ENCODE measurements at regions not wholly inside any gene's neighbourhood (a gene's known extent, or its start where the extent isn't known, plus 50 kb on each side); places are given as distances from the start of the nearest gene placed in this dataset.

- Mint-ChIP-seq H3K36me3 (ENCODE audit: low read depth) (no peaks in the 10 kb centered on the region), H3K27me3 (ENCODE audit: low read depth) (no peaks in the 10 kb centered on the region), H3K27ac (ENCODE audit: unreplicated experiment) (no peak overlapping the region), H3K4me1 (peaks cover 41% of the 10 kb centered on the region), H3K4me3 (no peak overlapping the region), H3K9me3 (no peaks in the 10 kb centered on the region)
- no peak for DNase-seq (ENCODE audit: low read depth, low spot score)
- TF ChIP-seq, protein P1, sequence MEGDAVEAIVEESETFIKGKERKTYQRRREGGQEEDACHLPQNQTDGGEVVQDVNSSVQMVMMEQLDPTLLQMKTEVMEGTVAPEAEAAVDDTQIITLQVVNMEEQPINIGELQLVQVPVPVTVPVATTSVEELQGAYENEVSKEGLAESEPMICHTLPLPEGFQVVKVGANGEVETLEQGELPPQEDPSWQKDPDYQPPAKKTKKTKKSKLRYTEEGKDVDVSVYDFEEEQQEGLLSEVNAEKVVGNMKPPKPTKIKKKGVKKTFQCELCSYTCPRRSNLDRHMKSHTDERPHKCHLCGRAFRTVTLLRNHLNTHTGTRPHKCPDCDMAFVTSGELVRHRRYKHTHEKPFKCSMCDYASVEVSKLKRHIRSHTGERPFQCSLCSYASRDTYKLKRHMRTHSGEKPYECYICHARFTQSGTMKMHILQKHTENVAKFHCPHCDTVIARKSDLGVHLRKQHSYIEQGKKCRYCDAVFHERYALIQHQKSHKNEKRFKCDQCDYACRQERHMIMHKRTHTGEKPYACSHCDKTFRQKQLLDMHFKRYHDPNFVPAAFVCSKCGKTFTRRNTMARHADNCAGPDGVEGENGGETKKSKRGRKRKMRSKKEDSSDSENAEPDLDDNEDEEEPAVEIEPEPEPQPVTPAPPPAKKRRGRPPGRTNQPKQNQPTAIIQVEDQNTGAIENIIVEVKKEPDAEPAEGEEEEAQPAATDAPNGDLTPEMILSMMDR (conservative IDR thresholded peaks at IDR 0.05), result no peak
These were observed 460.1 kb upstream of the RUNX1 start for GRCh38 chr21:35509001-35509704.

DNA sequence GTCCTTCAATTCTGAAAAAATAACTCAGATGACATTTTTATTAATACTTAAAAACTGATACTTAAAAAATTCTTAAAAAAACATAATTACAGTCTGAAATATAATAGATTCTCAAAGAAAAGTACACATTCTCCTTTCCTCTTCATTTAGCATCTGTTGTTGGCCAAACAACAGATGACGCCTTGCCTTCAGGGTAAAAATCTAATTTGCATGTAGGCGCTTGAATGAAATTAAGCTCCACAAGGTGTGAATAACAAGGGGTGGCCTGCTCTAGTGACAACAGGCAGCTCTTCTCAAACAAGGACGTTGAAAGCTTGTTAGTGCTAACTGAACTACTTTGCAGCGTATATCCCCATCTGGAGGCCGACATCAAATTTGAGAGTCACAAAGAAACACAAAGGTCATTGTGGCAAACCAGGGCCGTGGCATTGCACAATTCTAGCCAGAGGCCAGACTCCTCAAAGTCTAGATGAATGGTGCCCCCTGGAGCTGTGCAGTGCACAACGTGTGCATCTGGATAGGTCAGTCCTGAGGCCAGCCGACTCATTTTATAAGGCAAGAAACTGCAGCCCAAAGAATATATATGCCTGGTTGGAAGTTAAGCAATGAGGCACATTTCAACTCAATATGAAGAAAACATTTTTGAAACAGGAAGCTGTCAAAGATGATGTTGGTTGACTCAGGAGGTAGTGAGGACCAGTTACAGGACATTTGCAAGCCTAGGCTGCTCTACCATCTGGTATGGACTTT, 459.2 kb upstream of the RUNX1 start:
- DNase-seq (ENCODE audit: low read depth, low spot score), result peak; percentile 23
- Mint-ChIP-seq H3K4me1 (peaks cover 48% of the 10 kb centered on the region), H3K27me3 (ENCODE audit: low read depth) (no peaks in the 10 kb centered on the region), H3K27ac (ENCODE audit: unreplicated experiment) (no peak overlapping the region), H3K36me3 (ENCODE audit: low read depth) (no peaks in the 10 kb centered on the region), H3K4me3 (no peak overlapping the region), H3K9me3 (no peaks in the 10 kb centered on the region)
- TF ChIP-seq, protein P1 (conservative IDR thresholded peaks at IDR 0.05), result peak; percentile 34

- no peaks in the 10 kb centered on the region for H3K36me3 Mint-ChIP-seq (ENCODE audit: low read depth)
- H3K4me1 Mint-ChIP-seq, result peaks cover 49% of the 10 kb centered on the region
- TF ChIP-seq, protein P1 (conservative IDR thresholded peaks at IDR 0.05), result no peak
- H3K9me3 Mint-ChIP-seq, result no peaks in the 10 kb centered on the region
- no peak overlapping the region for H3K27ac Mint-ChIP-seq (ENCODE audit: unreplicated experiment)
- no peaks in the 10 kb centered on the region for H3K27me3 Mint-ChIP-seq (ENCODE audit: low read depth)
- H3K4me3 Mint-ChIP-seq, result no peak overlapping the region
- no peak for DNase-seq (ENCODE audit: low read depth, low spot score)
These were observed 458.2 kb upstream of the RUNX1 start for GRCh38 chr21:35507181-35507759.

DNA sequence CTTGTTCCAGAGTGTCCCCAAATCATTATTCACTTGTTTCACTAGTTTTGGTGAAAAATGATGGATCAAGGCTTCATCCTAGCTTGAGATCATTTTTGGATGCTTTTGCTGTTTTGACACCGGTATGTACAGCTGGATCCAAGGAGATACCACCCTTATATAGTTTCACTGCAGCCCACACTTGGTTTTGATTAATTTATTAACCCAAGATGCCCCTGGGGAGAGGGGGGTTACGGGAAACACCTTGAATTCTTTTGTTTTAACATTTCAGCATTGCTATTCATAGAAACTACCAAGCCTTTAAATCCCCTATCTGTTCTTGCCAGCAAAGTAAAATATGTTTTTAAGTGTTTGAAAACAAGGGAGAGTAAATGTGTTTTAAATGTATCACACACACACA, 457.7 kb upstream of the RUNX1 start:
- H3K4me1 Mint-ChIP-seq, result peaks cover 49% of the 10 kb centered on the region
- TF ChIP-seq, protein P1 (conservative IDR thresholded peaks at IDR 0.05), result no peak
- H3K27ac Mint-ChIP-seq (ENCODE audit: unreplicated experiment), result no peak overlapping the region
- no peaks in the 10 kb centered on the region for H3K27me3 Mint-ChIP-seq (ENCODE audit: low read depth)
- H3K9me3 Mint-ChIP-seq, result no peaks in the 10 kb centered on the region
- DNase-seq (ENCODE audit: low read depth, low spot score), result no peak
- H3K36me3 Mint-ChIP-seq (ENCODE audit: low read depth), result no peaks in the 10 kb centered on the region
- no peak overlapping the region for H3K4me3 Mint-ChIP-seq

DNA sequence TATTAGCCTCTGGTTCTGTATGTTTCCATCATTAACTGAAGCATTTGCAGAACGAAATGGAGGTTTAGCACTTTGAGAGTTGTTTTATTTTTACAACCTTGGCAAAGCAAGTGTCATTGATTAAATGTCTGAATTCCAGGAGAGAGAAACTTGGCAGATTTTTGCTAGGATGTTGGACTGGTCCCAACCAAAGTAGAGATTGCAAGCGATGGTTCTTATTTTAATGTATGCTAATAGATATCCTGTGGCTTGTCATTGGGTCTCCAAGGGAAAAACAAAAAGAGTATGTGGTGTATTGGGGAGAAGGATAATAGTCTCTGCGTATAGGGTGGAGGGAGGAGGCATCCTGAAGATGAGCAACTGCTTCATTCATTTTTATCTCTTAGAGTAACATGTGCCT, 457.2 kb upstream of the RUNX1 start:
- TF ChIP-seq, protein P1 (conservative IDR thresholded peaks at IDR 0.05), result no peak
- Mint-ChIP-seq H3K27ac (ENCODE audit: unreplicated experiment) (no peak overlapping the region), H3K4me1 (peaks cover 49% of the 10 kb centered on the region), H3K27me3 (ENCODE audit: low read depth) (no peaks in the 10 kb centered on the region), H3K4me3 (no peak overlapping the region), H3K36me3 (ENCODE audit: low read depth) (no peaks in the 10 kb centered on the region), H3K9me3 (no peaks in the 10 kb centered on the region)
- no peak for DNase-seq (ENCODE audit: low read depth, low spot score)
